22Rv1 (cell line): ENCODE measurements at regions not wholly inside any gene's neighbourhood (a gene's known extent, or its start where the extent isn't known, plus 50 kb on each side); places are given as distances from the start of the nearest gene placed in this dataset.

Experiments used
- ZFX ChIP-seq: fragments of 450-650 bp; IDR thresholded peaks from 2 replicates; pipeline ENCODE4 v1.6.1; 2017; ENCODE audit warnings: antibody characterized with exemption, borderline replicate concordance
- TF ChIP-seq, protein P1 (sequence below): fragments of 450-650 bp; IDR thresholded peaks from 2 replicates; pipeline ENCODE4 v1.5.1; 2017; ENCODE audit warnings: mild to moderate bottlenecking

DNA sequence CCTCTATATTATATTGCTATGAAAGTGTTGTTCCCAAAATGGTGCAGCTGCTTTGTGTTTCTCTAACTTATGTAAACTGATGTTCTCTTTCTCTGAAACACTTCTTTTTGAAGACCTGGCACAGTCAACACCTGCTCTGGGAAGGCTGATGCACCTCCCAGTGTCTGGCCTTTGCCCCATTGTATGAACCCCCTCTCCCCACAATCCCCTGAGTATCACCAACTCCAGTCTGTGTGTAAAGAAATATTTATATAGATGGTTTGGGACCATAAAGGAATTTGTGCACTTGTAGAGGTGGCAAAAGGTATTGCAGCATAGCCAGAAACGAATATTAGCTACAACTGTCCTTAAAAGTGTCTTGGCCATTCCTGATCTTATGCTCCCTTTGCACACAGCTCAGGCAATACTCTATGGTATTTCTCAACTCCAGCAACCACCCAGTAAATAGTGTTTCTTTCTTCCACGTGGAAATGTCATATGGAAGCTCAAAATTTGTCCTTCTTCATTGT is 365.2 kb upstream of the DDI1 start:
- TF ChIP-seq, protein P1, sequence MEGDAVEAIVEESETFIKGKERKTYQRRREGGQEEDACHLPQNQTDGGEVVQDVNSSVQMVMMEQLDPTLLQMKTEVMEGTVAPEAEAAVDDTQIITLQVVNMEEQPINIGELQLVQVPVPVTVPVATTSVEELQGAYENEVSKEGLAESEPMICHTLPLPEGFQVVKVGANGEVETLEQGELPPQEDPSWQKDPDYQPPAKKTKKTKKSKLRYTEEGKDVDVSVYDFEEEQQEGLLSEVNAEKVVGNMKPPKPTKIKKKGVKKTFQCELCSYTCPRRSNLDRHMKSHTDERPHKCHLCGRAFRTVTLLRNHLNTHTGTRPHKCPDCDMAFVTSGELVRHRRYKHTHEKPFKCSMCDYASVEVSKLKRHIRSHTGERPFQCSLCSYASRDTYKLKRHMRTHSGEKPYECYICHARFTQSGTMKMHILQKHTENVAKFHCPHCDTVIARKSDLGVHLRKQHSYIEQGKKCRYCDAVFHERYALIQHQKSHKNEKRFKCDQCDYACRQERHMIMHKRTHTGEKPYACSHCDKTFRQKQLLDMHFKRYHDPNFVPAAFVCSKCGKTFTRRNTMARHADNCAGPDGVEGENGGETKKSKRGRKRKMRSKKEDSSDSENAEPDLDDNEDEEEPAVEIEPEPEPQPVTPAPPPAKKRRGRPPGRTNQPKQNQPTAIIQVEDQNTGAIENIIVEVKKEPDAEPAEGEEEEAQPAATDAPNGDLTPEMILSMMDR, result no peak
- TF ChIP-seq ZFX, result no peak
